Retinal pigment epithelial cell (primary cell): ENCODE measurements at regions not wholly inside any gene's neighbourhood (a gene's known extent, or its start where the extent isn't known, plus 50 kb on each side); places are given as distances from the start of the nearest gene placed in this dataset.
A peak's percentile ranks its signal among the peaks of the same experiment; 100 is the strongest.

ENCODE experiments used
- DNase-seq: peaks from one replicate; pipeline ENCODE4 v3.0.0-alpha.2; 2010; ENCODE audit warnings: low read depth
- H3K4me3 ChIP-seq: 2 replicates; pipeline ENCODE4 v1.5.1; 2011; ENCODE audit warnings: mild to moderate bottlenecking, low read length, control low read depth, moderate library complexity
- TF ChIP-seq, protein P1 (sequence below): conservative IDR thresholded peaks from 2 replicates; pipeline ENCODE4 v1.5.1; 2011; ENCODE audit warnings: low read depth, low read length, control low read depth, inconsistent platforms

DNA sequence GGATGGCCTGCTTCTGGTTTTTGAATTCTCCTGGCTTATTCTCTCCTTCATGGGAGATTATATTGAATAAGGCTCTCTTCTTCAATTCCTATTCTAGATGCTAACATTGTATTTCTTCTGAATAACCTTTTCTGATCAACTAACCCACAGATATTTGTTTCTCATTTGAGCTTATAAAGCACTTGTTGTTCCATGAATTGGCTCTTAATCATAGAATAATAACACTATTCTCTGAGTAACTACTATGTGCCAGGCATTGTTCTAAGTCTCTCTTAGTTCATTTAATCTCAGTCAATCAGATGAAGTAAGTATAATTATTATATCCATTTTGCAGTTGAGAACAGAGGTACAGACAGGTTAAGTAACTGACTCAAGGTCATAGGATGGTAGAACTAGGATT lies 136.3 kb upstream of the MLIP start:
- H3K4me3 ChIP-seq: no peak overlapping the region
- TF ChIP-seq, protein P1, sequence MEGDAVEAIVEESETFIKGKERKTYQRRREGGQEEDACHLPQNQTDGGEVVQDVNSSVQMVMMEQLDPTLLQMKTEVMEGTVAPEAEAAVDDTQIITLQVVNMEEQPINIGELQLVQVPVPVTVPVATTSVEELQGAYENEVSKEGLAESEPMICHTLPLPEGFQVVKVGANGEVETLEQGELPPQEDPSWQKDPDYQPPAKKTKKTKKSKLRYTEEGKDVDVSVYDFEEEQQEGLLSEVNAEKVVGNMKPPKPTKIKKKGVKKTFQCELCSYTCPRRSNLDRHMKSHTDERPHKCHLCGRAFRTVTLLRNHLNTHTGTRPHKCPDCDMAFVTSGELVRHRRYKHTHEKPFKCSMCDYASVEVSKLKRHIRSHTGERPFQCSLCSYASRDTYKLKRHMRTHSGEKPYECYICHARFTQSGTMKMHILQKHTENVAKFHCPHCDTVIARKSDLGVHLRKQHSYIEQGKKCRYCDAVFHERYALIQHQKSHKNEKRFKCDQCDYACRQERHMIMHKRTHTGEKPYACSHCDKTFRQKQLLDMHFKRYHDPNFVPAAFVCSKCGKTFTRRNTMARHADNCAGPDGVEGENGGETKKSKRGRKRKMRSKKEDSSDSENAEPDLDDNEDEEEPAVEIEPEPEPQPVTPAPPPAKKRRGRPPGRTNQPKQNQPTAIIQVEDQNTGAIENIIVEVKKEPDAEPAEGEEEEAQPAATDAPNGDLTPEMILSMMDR: no peak
- no peak for DNase-seq

DNA sequence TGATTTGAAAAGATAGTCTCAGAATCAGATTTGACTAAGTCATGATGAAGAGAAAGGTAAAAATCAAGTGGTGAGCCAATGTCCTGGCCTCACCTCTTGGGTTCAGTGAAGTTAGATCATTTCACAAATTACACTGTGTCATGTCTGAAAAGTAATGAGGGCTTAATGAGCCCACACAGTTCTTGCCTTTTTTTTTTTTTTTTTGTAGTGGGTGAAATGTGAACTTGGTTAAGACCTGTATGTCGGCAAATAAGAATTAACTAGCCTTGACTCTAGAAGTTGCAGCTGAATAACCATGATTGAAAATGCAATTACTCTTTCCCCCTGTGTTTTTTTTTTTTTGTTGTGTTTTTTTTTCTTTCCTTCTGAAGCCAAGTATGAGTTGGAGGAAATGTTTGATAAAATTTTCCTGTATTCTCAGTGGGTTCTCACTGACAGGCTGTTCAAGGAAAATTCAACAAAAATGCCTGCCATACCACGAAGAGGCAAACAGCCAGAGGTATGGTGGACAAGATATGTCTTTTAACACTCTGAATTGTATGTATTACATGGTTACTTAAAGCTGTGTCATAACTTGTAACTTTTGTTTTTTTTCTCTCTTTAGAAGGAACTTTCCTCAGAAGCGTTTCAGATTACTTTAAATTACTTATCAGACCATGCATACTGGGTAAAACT lies 135.2 kb upstream of the MLIP start:
- DNase-seq: no peak
- TF ChIP-seq, protein P1: no peak
- no peak overlapping the region for H3K4me3 ChIP-seq

DNA sequence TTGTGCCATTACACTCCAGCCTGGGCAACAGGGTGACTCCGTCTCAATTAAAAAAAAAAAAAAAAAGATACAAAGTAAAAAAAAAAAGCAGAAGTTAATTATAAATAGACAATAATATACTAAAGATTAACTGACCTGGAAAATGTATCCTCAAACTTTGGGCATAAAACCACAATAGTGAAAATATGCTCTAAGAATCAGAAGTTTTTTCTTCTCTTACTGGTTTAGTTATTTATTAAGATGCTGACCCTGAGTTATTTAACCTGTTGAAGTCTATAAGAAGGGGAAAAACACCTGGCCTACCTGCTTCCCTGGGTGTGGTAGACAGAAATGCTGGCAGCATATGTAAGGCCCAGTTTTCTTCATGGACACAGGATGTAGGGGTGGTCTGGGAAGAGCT lies 133.7 kb upstream of the MLIP start:
- no peak for DNase-seq
- TF ChIP-seq, protein P1: no peak
- H3K4me3 ChIP-seq: no peak overlapping the region

DNA sequence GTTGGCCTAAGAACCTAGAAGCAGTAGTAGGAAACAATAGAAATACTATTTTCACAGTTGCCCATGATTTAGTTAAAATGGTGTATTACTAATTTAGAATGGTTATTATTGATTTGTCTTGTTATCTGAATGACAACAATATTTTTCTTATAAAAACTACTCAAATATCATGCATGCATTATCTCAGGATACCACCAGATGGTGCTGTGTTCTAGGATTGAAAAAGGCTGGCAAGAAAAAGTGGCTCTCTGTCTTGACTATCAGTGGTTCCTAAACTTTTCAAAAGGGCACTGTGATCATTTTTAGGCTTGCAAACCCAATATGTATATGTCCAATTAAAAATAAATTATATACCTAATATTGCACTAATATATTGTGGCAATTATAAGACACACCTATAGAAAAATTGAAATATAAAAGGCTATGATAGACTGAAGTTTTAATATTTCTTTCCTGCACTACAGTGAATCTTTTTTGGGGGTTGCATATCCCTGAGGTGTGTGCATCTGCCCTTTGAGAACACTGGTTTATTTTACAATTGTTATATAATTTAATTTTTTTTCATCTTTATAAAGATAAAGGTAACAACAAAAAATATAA lies 131.7 kb upstream of the MLIP start:
- DNase-seq: no peak
- TF ChIP-seq, protein P1: peak; percentile 68
- no peak overlapping the region for H3K4me3 ChIP-seq

DNA sequence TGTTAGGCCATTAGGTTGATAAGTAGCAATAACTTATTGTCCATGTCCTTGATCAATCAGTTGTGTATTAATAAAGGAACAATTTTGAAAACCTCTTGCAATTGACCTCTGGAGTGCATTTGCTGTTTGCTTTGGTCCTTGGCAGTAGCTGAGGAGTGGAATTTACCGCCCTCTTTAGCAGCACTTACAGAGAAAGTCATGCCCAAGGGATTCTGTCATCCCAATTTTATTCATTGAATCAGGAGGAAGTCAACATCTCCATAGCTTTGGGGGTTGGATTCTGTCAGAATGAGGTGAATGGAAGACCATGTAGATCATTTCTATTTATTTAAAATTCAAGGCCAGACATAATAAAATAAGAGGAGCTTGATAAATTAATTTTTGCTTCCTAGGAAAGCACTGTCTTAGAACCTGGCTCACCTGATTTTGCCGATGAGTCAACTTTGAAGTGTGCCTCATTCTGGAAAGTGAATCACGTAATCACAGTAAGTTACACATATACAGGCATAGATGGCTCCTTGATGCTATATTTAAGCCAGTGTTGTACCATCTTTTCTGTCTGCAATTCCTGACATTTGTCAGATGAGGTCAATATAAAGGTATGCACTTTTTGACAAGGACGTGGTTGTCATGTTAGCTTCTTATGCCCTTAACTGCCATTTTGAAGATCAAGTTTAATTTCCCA lies 128.7 kb upstream of the MLIP start:
- no peak for DNase-seq
- no peak overlapping the region for H3K4me3 ChIP-seq
- TF ChIP-seq, protein P1: no peak

DNA sequence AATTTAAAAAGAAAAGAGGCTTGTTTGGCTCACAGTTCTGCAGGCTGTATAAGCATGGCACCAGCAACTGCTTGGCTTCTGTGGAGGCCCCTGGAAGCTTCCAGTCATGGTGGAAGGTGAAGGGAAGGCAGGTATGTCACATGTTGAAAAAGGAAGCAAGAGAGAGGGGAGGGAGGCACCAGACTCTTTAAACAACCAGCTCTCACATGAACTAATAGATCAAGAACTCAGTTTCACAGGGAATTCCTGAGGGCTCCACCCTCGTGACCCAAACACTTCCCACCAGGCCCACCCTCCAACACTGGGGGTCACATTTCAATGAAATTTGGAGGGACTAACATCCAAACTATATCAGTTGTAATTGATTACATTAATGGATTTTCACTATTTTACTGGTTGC lies 127.9 kb upstream of the MLIP start:
- TF ChIP-seq, protein P1: no peak
- DNase-seq: no peak
- H3K4me3 ChIP-seq: no peak overlapping the region
